SK-N-SH (cell line): ENCODE measurements at regions not wholly inside any gene's neighbourhood (a gene's known extent, or its start where the extent isn't known, plus 50 kb on each side); places are given as distances from the start of the nearest gene placed in this dataset.

ENCODE experiments used
- CTCF ChIA-PET: fragments of 300-600, 350-600 bp; formaldehyde crosslinking; extraction: SDS; loops from one replicate; lab custom pipeline; 2021; lab: Yijun Ruan, JAX
- POLR2A ChIA-PET: fragments of 350-600 bp; sonication (Branson Sonifier 250); formaldehyde crosslinking; extraction: SDS; loops from one replicate; lab custom pipeline; 2020; ENCODE audit warnings: antibody characterized with exemption, inconsistent platforms; lab: Yijun Ruan, JAX
- DNase-seq: peaks from one replicate; pipeline ENCODE4 v3.0.0; 2012
- H2AFZ ChIP-seq: fragments of 200-600 bp; sonication (generic); 2 replicates; pipeline ENCODE4 v1.8.1; 2016; ENCODE audit warnings: antibody characterized with exemption, mild to moderate bottlenecking, low read depth
- H3F3A ChIP-seq: fragments of 200-600 bp; sonication (generic); replicated peaks from 2 replicates; pipeline ENCODE3; 2016; ENCODE audit warnings: antibody characterized with exemption, mild to moderate bottlenecking; ENCODE audit not compliant: insufficient read depth
- H3K27ac ChIP-seq, 2 experiments: fragments of 200-500 bp in 1 of 2; fragments of 200-600 bp in 1 of 2; sonication (Bioruptor generic) in 1 of 2; sonication (generic), shearing (Covaris generic) in 1 of 2; 2 replicates each; pipeline versions ENCODE4 v1.5.1 to v1.6.1; 2014 to 2016; ENCODE audit warnings: low read depth in 2 of 2, inconsistent platforms in 1 of 2, low read length in 1 of 2, mild to moderate bottlenecking in 1 of 2, mixed read lengths in 1 of 2
- H3K27me3 ChIP-seq: fragments of 200-600 bp; sonication (generic), shearing (Covaris generic); 2 replicates; pipeline ENCODE4 v1.6.1; 2016; ENCODE audit warnings: mixed run types; ENCODE audit not compliant: insufficient read depth
- H3K36me3 ChIP-seq, 2 experiments: fragments of 200-500 bp in 1 of 2; fragments of 200-600 bp in 1 of 2; sonication (Bioruptor generic) in 1 of 2; sonication (generic) in 1 of 2; replicated peaks in 1 of 2; 2 replicates each; pipeline versions ENCODE3 to v1.5.1; 2014 to 2016; ENCODE audit warnings: low read length in 1 of 2, mild to moderate bottlenecking in 1 of 2; ENCODE audit not compliant: insufficient read depth in 2 of 2, control insufficient read depth in 1 of 2
- H3K4me1 ChIP-seq, 2 experiments: fragments of 200-500 bp in 1 of 2; fragments of 200-600 bp in 1 of 2; sonication (Bioruptor generic) in 1 of 2; sonication (generic), shearing (Covaris generic) in 1 of 2; 2 replicates each; pipeline versions ENCODE4 v1.5.1 to v1.6.1; 2014 to 2016; ENCODE audit warnings: low read depth in 1 of 2, low read length in 1 of 2, mixed run types in 1 of 2; ENCODE audit not compliant: insufficient read depth in 2 of 2, control insufficient read depth in 1 of 2
- H3K4me2 ChIP-seq: fragments of 200-600 bp; sonication (generic), shearing (Covaris generic); 2 replicates; pipeline ENCODE4 v1.6.1; 2017; ENCODE audit warnings: mixed run types
- H3K4me3 ChIP-seq, 2 experiments: fragments of 200-500 bp in 1 of 2; fragments of 200-600 bp in 1 of 2; sonication (Bioruptor generic) in 1 of 2; sonication (generic), shearing (Covaris generic) in 1 of 2; 2 replicates each; pipeline versions ENCODE4 v1.5.1 to v1.8.1; 2014 to 2016; ENCODE audit warnings: low read depth in 2 of 2, inconsistent platforms in 1 of 2, low read length in 1 of 2, mild to moderate bottlenecking in 1 of 2, mixed read lengths in 1 of 2, moderate library complexity in 1 of 2
- H3K79me2 ChIP-seq: fragments of 200-600 bp; sonication (generic); 2 replicates; pipeline ENCODE4 v1.8.1; 2017; ENCODE audit warnings: mild to moderate bottlenecking; ENCODE audit not compliant: insufficient read depth
- H3K9ac ChIP-seq: fragments of 200-600 bp; sonication (generic); 2 replicates; pipeline ENCODE4 v1.6.1; 2017; ENCODE audit warnings: mixed run types
- H3K9me2 ChIP-seq: fragments of 200-600 bp; sonication (generic); 2 replicates; pipeline ENCODE4 v1.6.1; 2017; ENCODE audit warnings: mixed run types
- H3K9me3 ChIP-seq: fragments of 200-600 bp; sonication (generic); 2 replicates; pipeline ENCODE4 v1.6.1; 2017; ENCODE audit warnings: mixed run types, mild to moderate bottlenecking, moderate library complexity
- H4K20me1 ChIP-seq: fragments of 200-600 bp; sonication (generic); 2 replicates; pipeline ENCODE4 v1.6.1; 2017; ENCODE audit warnings: mild to moderate bottlenecking, mixed run types; ENCODE audit not compliant: insufficient read depth
- EP300 ChIP-seq, 2 experiments: IDR thresholded peaks; 2 replicates each; pipeline versions ENCODE4 v1.4.0 to v1.6.1; 2012; ENCODE audit warnings: borderline replicate concordance in 1 of 2, low read depth in 1 of 2, low read length in 1 of 2
- FOSL2 ChIP-seq: IDR thresholded peaks from 2 replicates; pipeline ENCODE4 v1.4.0; 2012; ENCODE audit warnings: low read depth, mild to moderate bottlenecking, moderate library complexity, borderline replicate concordance
- FOXM1 ChIP-seq: IDR thresholded peaks from 2 replicates; pipeline ENCODE4 v1.4.0; 2012; ENCODE audit warnings: low read depth, mild to moderate bottlenecking
- GABPA ChIP-seq: IDR thresholded peaks from 2 replicates; pipeline ENCODE4 v1.4.0; 2012; ENCODE audit warnings: low read depth, mild to moderate bottlenecking
- IRF3 ChIP-seq: fragments of 150-350 bp; IDR thresholded peaks from 2 replicates; pipeline ENCODE4 v1.6.1; 2016; ENCODE audit warnings: mild to moderate bottlenecking, low read depth, low read length
- JUND ChIP-seq: IDR thresholded peaks from 2 replicates; pipeline ENCODE4 v1.4.0; 2012
- PBX3 ChIP-seq: IDR thresholded peaks from 2 replicates; pipeline ENCODE4; 2012
- REST ChIP-seq: IDR thresholded peaks from 2 replicates; pipeline ENCODE4 v1.6.1; 2012; ENCODE audit warnings: mild to moderate bottlenecking, low read depth, low read length, moderate library complexity
- RFX5 ChIP-seq: IDR thresholded peaks from 2 replicates; pipeline ENCODE4 v1.6.1; 2012; ENCODE audit warnings: mild to moderate bottlenecking, improper control_type of control experiment, low read length
- SIN3A ChIP-seq: IDR thresholded peaks from 2 replicates; pipeline ENCODE4 v1.6.1; 2012; ENCODE audit warnings: low read depth, mild to moderate bottlenecking, low read length, moderate library complexity, borderline replicate concordance
- SMC3 ChIP-seq: IDR thresholded peaks from 2 replicates; pipeline ENCODE4 v1.6.1; 2012; ENCODE audit warnings: low read depth, low read length, improper control_type of control experiment
- TAF1 ChIP-seq: IDR thresholded peaks from 2 replicates; pipeline ENCODE4 v1.6.1; 2012; ENCODE audit warnings: low read depth, mild to moderate bottlenecking, low read length, moderate library complexity, borderline replicate concordance
- TCF12 ChIP-seq: IDR thresholded peaks from 2 replicates; pipeline ENCODE4 v1.4.0; 2012
- YY1 ChIP-seq: IDR thresholded peaks from 2 replicates; pipeline ENCODE4 v1.4.0; 2012; ENCODE audit warnings: low read depth, mild to moderate bottlenecking
- WGBS: methylation state at CpG from one replicate; pipeline ENCODE4 v1.1.6; 2017; ENCODE audit warnings: low lambda C conversion rate; 5-methylcytosine and 5-hydroxymethylcytosine counted together
- TF ChIP-seq, protein P1 (sequence below): IDR thresholded peaks from 2 replicates; pipeline ENCODE4 v1.4.0; 2012; ENCODE audit warnings: low read depth, borderline replicate concordance

DNA sequence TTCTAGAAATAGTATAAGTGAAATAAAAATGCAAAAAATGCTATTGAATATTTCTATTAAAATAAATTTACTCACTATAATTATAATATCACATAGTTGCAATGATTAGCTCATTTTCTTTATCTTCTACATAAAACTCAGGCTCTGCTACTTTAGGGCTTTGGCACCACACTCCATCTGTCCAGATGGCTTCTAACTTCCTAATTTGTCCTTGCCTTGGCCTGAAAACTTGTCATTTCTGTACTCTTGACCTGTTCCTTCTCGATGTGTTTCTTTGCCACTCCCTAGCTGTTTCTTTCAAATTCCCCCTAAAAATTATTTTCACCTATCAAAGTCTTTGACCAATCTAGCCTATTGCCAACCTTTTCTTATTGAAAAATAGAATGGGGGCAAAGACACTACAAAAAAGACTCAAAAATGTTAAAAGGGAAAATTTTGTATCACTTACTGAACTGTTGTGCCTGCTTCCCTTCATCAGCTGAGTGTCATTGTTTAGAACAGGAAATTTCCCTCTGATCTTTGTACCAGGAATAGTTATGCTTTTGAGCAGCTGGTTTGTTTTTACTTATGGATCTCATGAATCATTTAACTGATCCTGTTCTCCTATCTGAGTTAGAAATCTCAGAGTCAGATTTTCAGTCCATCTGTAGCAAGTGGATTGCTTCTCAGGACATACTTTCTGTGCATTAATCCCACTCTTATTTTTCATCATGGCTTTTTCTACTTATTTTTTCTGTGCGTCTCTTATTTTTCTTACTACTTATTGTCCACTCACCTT, 279.2 kb upstream of the CNR1 start (continued):
- TF ChIP-seq IRF3, result no peak
- TF ChIP-seq YY1, result no peak
- TF ChIP-seq GABPA, result no peak

- Histone ChIP-seq H3K4me2 (no peak overlapping the region), H3K36me3 (no peaks in the 10 kb centered on the region), H3K9me3 (no peaks in the 10 kb centered on the region), H3K9me2 (no peaks in the 10 kb centered on the region), H3K4me1 (no peaks in the 10 kb centered on the region), H3K27me3 (no peaks in the 10 kb centered on the region), H3K79me2 (no peaks in the 10 kb centered on the region), H2AFZ (no peak overlapping the region), H3K27ac (no peak overlapping the region), H3F3A (no peaks in the 10 kb centered on the region), H3K4me3 (no peak overlapping the region), H3K9ac (no peak overlapping the region), H4K20me1 (no peaks in the 10 kb centered on the region)
- WGBS, result 48% methylated on average over 1 of the region's 1 CpG
- no peak for DNase-seq
- POLR2A ChIA-PET, result no interaction called here
- TF ChIP-seq PBX3, result no peak
- TF ChIP-seq SIN3A, result no peak
- TF ChIP-seq RFX5, result no peak
- TF ChIP-seq TCF12, result no peak
- no peak for TF ChIP-seq JUND
- no peak for TF ChIP-seq GABPA
- TF ChIP-seq, protein P1, sequence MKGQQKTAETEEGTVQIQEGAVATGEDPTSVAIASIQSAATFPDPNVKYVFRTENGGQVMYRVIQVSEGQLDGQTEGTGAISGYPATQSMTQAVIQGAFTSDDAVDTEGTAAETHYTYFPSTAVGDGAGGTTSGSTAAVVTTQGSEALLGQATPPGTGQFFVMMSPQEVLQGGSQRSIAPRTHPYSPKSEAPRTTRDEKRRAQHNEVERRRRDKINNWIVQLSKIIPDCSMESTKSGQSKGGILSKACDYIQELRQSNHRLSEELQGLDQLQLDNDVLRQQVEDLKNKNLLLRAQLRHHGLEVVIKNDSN, result no peak
- no peak for TF ChIP-seq IRF3
- TF ChIP-seq FOXM1, result no peak
- TF ChIP-seq FOSL2, result no peak
- no peak for TF ChIP-seq EP300 (IDR thresholded peaks at IDR 0.05; ENCODE audit: borderline replicate concordance in 1 of 2, low read depth in 1 of 2, low read length in 1 of 2)
- TF ChIP-seq REST, result no peak
- no peak for TF ChIP-seq SMC3
- no peak for TF ChIP-seq TAF1
- CTCF ChIA-PET, result no interaction called here
Observed at GRCh38 chr6:88443554-88443953, 277.4 kb upstream of the CNR1 start.
